DMS114 treated with DMSO at 0.1 percent for 48 hours (cell line): ENCODE measurements at regions not wholly inside any gene's neighbourhood (a gene's known extent, or its start where the extent isn't known, plus 50 kb on each side); places are given as distances from the start of the nearest gene placed in this dataset.

Experiments used
- DNase-seq: peaks from one replicate; lab custom pipeline; 2025; ENCODE audit not compliant: unreplicated experiment; lab: John Stamatoyannopoulos, UW

DNA sequence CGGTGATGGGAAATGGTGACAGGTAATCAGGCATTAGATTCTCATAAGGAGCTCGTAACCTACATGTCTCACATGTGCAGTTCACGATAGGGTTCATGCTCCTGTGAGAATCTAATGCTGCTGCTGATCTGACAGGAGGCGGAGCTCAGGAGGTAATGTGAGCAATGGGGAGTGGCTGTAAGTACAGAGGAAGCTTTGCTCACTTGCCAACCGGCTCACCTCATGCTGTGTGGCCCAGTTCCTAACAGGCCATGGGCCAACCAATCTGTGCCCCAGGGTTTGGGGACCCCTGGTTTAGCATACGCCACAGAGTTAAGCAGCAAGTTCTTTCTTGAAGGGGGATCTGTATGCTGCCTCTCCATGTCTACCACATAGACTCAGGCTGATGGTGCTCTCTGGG lies 133.1 kb downstream of the IQUB start:
- DNase-seq: no peak

DNA sequence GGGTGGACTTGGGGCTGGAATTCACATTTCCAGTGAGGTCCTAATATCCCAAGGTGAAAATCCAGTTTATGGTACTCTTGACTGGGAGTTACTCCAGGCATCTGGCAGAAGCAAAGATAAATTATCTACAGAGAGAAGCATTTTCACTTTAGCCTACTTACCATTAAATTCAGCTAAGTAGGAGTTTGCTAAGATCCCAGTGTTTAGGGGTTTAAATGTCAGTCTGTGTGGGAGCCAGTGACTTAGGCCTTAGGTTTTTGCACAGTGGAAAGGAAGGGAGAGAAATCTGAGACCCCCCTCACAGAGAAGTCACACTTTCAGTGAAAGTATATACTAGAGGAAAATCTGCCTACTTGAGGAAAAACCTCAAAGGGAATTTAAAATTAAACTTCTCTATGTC lies 134.2 kb downstream of the IQUB start:
- no peak for DNase-seq

DNA sequence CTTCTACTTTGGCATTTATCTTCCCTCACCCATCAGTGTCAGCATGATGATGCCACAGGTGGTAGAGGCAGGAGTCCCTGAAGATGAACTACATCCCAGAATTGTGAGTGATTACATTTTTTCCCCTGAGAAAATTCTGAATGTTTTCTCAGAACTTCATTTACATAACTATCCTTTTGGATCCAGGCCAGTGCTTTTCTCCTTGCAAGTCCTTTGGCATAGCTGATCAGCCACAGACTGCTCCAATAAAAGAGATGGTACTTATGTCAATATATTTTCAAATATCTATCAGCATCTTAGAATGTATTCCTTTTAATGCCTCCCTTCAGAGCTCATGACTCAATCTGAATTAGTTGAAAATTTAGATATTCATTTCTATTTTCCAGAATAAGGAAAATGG lies 135.5 kb downstream of the IQUB start:
- no peak for DNase-seq

DNA sequence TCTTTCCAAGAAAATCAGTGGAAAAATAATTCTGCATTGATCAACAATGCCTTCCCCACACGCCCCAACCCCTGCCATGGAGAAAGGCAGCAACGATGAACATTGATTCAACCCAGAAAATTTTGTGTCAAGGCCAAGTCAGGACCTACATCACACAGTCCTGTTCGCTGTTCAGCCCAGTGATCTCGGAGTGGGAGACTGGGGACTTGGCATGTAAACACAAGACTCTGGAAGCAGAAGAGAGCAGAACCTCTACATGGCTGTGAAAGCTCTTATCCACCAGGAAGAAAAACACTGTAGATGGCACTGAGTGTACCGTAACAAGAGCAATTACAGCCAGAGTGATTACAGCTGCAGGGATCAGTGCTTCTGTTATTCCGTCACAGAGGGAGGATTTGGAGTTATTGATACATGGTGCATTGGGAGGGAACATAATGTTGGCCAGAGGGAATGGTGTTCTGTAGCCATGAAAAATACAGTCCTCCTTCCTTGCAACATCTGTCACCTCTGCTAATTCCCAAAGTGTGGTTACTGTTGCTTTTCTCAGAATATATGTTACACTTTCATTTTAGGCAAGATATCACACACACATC lies 136.6 kb downstream of the IQUB start:
- DNase-seq: no peak

DNA sequence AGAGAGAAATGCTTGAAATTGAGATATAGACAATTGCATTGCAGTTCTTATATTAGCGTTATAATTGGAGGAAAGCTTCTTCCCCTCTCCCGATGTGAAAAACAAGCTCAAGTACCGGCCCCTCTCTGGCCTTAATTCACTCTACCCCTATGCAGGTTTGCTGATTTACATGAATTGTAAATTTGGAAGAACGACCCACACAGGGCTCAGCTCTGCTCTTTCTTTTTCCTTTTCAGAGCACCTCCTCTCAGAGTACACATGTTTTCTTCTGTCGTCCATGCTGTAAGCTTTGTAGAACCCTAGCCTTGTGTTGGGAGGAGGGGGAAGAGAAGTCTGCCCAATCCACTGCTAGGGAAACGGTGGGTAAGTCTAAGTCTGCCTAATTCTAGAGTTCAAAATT lies 140.8 kb downstream of the IQUB start:
- DNase-seq: no peak

DNA sequence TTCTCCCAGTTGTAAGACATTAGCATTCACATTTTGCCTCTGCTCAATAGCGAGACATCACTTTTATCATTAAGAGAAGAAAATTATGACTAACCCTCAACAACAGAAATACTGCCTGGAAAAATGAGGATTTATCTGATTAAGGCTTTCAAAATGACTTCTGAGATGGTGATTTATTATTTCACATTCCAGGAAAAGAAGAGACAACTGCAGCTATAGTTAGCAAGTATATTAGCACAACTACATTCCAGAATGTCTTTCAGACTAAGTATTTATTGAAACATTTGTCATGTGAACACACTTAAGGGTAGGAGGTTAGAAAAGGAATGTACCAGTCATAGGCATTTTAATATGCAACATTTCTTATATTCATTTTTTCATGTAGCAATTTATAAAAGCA lies 162.0 kb downstream of the IQUB start:
- no peak for DNase-seq

DNA sequence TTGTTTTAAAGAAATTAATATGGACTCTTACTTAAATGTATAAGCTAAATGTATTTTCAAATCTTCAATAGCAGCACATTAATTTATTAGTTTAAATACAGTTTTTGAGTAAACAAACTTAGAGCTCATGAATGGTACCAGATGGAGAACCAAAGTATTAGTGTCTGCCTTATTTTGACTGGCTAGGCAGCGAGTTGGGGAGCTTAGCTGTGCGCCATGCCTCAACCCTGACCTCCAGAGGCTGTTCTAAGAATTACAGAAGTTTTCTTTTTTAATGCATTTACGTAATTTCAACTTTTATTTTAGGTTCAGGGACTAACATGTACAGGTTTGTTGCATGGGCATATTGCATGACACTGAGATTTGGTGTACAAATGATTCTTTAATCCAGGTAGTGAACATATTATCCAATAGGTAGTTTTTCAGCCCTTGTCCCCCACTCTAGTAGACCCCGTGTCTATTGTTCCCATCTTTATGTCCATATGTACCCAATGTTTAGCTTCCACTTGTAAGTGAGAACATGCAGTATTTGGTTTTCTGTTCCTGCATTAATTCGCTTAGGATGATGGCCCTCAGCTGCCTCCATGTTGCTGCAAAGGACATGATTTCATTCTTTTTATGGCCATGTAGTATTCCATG lies 166.8 kb downstream of the IQUB start:
- DNase-seq: peak; percentile 28

DNA sequence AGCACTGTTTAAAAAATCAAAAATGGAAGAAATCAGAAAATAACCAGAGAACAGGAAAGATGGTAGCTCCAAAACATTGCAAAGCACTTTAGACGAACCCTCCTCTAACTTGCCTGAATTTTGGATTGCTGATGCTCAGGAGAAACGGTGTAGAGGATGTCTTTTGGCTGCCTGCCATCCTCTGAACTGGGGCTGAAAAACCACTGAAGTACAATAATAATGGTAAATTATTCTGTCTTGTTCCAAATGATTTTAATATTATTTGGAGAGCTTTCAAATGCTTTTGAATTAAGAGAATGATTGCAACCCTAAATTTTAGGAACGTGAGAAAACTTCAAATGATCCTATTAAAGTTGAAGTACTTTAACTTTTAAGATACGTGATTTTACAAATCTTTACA lies 167.3 kb upstream of the SLC13A1 start:
- no peak for DNase-seq

DNA sequence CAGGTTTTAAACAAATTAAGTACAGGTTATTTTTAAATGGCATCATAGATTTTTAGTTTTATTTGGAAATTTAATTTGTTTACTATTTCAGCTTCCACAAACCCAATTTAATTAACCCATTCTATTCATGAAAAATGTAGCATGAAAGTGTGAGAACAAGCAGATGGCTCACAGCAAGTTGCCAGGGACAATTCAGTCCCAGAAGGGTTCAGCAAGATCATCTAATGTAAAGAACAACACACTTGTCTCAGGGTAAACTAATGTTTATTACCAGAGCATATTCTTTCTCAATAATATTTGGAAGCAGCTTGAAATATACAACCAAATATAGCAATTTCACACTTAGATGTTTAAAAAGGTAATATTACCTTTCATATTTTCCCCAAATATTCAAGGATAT lies 166.9 kb upstream of the SLC13A1 start:
- DNase-seq: no peak

DNA sequence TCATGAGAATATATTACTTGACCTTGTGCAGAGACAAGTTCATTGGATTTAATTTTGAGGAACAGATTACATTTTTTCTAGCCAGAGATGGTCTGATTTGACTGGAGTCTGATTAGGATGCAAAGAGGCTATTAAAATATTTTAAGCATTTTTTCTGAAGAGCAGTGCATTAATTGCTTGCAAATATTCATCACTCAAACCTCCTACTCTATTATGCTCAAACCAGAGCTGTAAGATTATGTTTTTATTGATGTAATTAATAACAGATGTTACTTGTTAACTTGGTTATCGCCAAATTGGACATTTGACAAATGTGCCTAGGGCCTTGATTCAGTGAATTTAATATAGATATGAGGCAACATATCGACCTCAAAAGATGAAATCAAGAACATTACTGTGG lies 160.9 kb upstream of the SLC13A1 start:
- no peak for DNase-seq

DNA sequence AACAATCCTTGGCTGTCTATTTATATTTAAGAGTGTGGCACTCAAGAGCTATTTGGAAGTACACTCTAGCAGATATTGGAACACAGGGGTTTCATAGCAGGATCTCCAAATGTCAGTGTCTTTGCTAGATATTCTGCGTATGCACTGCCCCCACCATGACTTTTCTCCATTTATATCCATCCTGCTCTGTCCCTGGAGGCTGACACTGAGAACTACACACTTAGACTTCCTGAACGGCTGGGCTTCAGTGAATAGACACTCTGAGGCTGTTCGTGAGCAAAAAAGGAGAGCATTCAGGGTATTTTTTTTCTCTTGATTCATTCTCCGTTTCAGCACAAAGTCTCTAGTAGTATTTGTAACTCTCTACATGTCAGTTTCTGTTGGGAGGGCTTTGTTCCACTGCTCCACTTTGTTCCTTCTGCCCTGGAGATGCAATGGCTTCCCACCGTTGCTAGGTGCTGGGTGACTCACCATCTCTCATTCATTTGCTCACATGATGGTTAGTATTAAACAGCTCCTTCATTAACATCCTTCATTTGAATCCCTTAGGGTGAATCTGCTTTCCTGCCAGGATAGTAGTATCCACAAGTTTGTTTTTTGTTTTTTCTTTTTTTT lies 155.9 kb upstream of the SLC13A1 start:
- DNase-seq: no peak

DNA sequence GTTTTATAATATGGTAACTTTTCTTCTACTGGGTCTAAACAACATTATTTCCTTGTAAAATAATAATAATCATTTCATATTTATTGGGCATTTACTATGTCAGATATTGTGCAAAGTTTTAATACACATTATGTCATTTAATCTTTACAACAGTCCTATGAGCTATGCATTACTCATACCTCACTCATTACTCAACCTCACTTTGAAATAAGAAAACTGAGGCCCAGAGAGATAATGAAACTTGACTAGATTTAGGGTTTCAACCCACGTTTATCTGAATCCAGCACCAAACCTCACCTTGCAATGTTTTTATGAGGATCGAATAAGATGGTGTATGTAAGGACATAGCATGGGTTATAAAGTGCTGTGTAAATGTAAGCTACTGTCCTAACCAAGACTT lies 153.2 kb upstream of the SLC13A1 start:
- DNase-seq: no peak

DNA sequence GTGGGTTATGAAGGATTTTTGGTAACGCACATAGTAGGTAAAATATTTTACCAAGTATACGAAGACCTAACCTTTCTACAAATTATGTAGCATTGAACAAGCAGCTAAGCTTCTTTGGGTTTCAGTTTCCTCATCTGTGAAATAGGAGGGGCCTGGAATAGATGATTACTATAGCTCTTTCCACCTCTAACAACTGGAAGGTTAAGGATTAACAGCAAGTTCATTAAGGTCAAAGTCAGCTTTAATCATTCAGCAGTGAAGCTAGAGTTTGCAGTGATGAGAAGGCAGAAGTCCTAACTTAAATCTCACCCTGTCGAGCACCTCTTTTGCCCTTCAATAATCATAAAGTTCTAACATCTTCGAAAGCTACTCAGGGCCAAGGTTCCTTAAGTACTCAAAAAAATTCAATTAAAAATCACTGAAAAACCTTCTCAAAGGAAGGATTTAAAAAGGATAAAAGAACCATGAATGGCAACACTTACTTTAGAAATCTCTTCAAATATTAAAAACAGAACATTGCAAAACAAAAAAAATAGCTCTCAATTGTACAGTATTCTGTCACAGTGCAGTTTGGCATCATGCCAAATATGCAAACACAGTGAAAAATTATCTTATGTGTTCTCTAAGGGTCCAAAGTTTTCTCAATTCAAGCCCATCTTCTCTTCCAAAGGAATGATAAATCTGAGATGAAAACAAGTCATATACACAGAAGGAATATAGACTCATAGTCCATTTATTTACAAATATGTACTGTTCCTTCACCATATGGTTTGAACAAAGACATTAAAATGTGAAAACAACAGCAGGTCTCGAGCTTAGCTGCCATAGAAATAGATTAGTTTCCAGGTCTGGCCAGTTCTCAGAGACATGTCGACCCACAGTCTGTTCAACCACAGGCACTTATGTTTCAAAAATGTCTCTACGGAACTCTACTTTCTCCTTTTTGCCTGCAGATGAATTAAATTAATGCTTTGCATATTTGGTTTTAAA lies 152.0 kb upstream of the SLC13A1 start:
- no peak for DNase-seq

DNA sequence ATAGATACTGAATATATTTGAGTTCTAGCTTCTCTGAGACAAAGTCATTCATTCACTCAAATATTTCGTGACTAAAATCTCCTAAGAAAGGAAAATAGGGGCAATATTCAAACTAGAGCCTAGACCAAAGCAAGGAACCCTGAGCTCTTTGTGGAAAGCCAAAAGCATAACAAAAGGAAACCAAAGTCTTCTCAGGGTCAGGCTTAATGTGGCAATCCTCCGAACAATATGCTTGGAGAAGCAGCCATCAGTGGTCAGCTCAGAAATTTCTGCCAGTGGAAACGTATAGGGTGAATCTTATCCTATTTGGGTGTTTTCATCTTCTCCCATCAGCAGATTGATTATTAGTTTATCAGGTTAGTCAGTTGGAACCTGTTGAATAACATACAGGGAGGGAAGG lies 151.3 kb upstream of the SLC13A1 start:
- DNase-seq: no peak

DNA sequence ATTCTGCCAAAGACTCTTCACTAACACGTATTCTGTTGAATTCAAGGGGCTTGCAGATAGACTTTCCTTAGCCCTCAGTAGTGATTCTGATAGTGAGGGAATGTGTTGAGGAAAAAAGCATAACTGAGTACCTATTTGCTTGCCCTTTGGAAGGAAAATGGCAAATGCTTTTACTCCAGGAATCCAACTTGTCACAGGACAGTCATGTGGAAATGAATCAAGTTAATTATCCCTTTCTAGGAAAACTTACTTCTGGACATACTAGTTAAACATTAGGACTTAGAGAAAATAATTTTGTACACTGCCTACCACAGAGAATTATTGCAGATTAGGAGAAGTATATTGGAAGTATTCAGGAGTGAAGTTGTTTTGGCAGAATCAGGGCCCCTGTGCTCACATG lies 148.9 kb upstream of the SLC13A1 start:
- no peak for DNase-seq

DNA sequence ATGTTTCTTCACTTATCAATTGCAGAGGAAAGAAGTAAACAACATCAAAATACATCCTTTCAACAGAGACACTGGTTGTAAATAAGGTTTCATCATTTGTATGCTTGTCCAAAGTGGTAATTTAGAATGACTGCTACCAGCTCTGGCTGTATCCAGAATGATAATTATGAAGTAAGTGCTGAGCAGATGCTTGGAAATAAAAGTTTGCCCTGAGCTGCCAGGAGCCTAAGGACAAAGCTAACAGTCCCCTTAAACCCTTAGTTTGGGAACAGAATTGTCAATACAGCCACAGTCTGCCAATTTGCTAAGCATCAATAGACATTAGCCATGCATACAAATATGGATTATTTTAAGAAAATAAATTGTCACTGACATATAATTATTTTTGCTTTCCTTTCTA lies 147.0 kb upstream of the SLC13A1 start:
- no peak for DNase-seq

DNA sequence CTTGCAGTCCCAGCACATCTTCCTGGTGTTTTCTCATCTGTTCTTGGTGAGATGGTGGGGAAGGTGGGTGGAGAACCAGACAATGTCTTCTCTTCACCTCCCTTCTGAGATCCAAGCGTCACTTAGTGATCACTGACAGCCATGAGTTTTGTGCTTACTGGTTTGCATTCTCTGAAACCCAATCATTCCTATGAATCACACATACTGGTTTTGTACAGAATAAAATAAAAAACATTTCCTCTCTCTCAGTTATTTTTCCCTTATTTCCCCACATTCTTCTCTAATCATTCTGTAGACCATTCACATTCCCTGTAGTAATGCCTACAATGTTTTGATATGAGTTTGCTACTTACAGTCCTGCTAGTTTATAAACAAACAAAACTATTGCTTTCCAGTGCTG lies 143.8 kb upstream of the SLC13A1 start:
- DNase-seq: no peak

DNA sequence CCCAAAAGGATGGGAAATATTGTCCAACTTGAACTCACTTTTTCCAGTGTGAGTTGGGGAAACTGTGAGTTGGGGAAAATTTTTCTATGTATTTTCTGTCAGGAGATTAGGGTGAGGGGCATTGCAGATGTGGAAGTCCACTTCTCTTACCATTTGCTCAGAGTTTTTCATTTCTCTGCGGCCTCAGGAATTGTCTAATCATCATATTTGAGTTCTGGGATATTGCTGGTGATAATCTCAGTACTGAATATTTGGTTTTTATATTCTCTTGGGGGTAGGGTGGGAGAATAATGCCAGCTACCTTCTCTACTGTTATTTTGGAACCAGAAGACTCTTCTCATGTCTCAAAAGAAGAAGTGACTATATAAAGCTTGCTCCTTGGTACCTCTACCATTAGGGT lies 141.3 kb upstream of the SLC13A1 start:
- DNase-seq: no peak

DNA sequence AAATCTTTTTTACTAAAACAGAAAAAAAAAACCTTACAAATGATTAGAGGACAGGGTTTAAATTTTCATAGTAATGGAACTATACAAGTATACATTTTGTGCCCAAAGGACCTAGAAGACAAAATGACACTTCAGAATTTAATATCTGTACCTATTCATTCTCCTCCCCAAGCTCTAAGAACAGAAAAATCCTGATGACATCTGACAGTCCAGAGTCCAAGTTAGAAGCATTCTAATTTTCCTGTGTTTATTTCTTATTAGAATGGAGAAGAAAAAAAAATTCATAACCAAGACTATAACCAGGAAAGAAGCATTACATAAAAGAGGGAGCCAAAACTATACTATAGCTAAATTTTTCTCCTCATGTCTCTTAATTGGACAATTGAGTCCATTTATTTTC lies 138.9 kb upstream of the SLC13A1 start:
- no peak for DNase-seq

DNA sequence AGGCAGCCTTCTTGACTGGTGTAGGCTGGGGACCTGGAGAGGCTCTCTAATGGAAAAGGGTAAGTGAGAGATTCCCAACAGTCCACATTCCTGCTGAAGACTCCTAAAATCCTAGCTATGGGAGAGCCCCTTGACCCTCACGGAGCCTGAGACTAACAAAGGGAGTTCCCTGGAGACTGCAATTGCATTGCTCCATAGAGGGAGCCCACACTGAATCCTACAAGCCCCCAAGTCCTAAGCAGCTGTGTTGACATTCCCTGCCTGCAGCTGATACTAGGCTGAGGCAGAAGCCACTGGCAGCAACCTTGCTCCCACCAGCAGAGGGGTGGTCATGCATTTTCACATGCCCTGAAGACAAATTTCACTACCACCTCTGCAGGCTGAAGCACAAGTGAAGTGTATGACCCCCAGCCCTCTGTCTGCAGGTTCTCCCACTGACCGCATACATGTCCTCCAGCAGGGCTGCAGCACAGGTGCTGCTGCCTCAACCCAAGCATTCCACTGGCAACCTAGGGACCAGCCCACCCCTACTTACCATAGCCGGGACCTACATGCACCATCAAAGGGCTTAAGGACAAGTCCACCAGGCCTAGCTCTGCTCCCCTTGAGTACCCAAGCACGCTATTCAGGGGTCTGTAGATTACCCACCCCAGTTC lies 130.3 kb upstream of the SLC13A1 start:
- no peak for DNase-seq

DNA sequence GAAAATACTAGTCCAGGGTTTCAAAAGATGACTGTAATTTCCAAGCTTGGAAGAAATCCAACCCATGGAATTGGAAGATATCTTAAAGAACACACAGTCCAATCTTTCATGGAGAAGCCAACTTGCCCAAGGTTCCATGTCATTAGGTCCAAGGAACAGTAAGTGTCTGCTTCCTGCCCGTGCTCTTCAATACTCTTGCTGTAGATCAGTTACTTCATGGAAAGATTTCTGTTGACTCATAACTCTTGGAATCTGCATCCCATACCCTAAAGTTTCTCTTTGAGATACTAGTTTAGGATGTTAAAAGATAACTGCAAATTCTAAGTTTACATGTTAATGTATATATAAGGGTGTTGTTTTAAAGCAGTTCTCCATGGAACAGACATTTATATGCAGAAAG lies 127.9 kb upstream of the SLC13A1 start:
- DNase-seq: no peak
